ENCODE measurements at regions not wholly inside any gene's neighbourhood (a gene's known extent, or its start where the extent isn't known, plus 50 kb on each side); places are given as distances from the start of the nearest gene placed in this dataset.

GRCh38 chr3:167188592-167188991 is 191.5 kb downstream of the ZBBX start:
- no peak for DNase-seq

- DNase-seq: no peak
Observed at GRCh38 chr3:167187221-167187620, 192.9 kb downstream of the ZBBX start.

GRCh38 chr3:167184511-167184910 is 195.6 kb downstream of the ZBBX start:
- DNase-seq: no peak

GRCh38 chr3:167172377-167172776 is 207.7 kb downstream of the ZBBX start:
- DNase-seq: no peak

GRCh38 chr3:167167491-167167890 is 212.6 kb downstream of the ZBBX start:
- no peak for DNase-seq

- DNase-seq: no peak
Observed at GRCh38 chr3:167166594-167167253, 213.4 kb downstream of the ZBBX start.

- no peak for DNase-seq
Observed at GRCh38 chr3:167166012-167166411, 214.1 kb downstream of the ZBBX start.

GRCh38 chr3:167163580-167163979 is 216.5 kb downstream of the ZBBX start:
- DNase-seq: no peak

GRCh38 chr3:167162083-167162482 is 218.0 kb downstream of the ZBBX start:
- DNase-seq: no peak

GRCh38 chr3:167160781-167161180 is 219.3 kb downstream of the ZBBX start:
- DNase-seq: no peak

GRCh38 chr3:167151636-167152035 is 228.5 kb downstream of the ZBBX start:
- no peak for DNase-seq

GRCh38 chr3:167148136-167148535 is 232.0 kb downstream of the ZBBX start:
- DNase-seq: no peak

- no peak for DNase-seq
Observed at GRCh38 chr3:167146911-167147310, 233.2 kb downstream of the ZBBX start.

GRCh38 chr3:167125612-167126407 is 254.3 kb downstream of the ZBBX start:
- no peak for DNase-seq

GRCh38 chr3:167120828-167121227 is 259.3 kb downstream of the ZBBX start:
- DNase-seq: no peak

GRCh38 chr3:167116120-167116922 is 263.8 kb downstream of the ZBBX start:
- no peak for DNase-seq

- no peak for DNase-seq
Observed at GRCh38 chr3:167115331-167115934, 264.7 kb downstream of the ZBBX start.

- DNase-seq: no peak
Observed at GRCh38 chr3:167114619-167115018, 265.5 kb downstream of the ZBBX start.

GRCh38 chr3:167113035-167113830 is 266.9 kb downstream of the ZBBX start:
- DNase-seq: no peak

GRCh38 chr3:167110901-167111300 is 269.2 kb downstream of the ZBBX start:
- DNase-seq: no peak

- no peak for DNase-seq
Observed at GRCh38 chr3:167109746-167110145, 270.4 kb downstream of the ZBBX start.

GRCh38 chr3:167106456-167106855 is 273.6 kb downstream of the ZBBX start:
- no peak for DNase-seq

Measured in NCI-H1048 (cell line).